ENCODE measurements at regions not wholly inside any gene's neighbourhood (a gene's known extent, or its start where the extent isn't known, plus 50 kb on each side); places are given as distances from the start of the nearest gene placed in this dataset.
A peak's percentile ranks its signal among the peaks of the same experiment; 100 is the strongest.

GRCh38 chr13:77470986-77471385 lies 64.5 kb upstream of the SCEL start:
- FAIRE-seq, result no peak
- Histone ChIP-seq H3K27me3 (ENCODE audit: control insufficient read depth, insufficient read depth, low read length) (no peaks in the 10 kb centered on the region), H3K4me3 (ENCODE audit: low read depth, low read length) (no peak overlapping the region), H3K36me3 (ENCODE audit: control insufficient read depth, insufficient read depth, low read length) (no peaks in the 10 kb centered on the region)
- no peak for DNase-seq (ENCODE audit: low read depth)
- TF ChIP-seq CTCF (IDR thresholded peaks at IDR 0.05; ENCODE audit: insufficient read depth, low read length, severe bottlenecking), result no peak

- FAIRE-seq (no peak), DNase-seq (ENCODE audit: low read depth) (no peak)
- no peak for TF ChIP-seq CTCF (IDR thresholded peaks at IDR 0.05; ENCODE audit: insufficient read depth, low read length, severe bottlenecking)
- H3K4me3 ChIP-seq (ENCODE audit: low read depth, low read length), result no peak overlapping the region
- no peaks in the 10 kb centered on the region for H3K36me3 ChIP-seq (ENCODE audit: control insufficient read depth, insufficient read depth, low read length)
- no peaks in the 10 kb centered on the region for H3K27me3 ChIP-seq (ENCODE audit: control insufficient read depth, insufficient read depth, low read length)
Measured at GRCh38 chr13:77466753-77467422, 68.6 kb upstream of the SCEL start.

- TF ChIP-seq CTCF (IDR thresholded peaks at IDR 0.05; ENCODE audit: insufficient read depth, low read length, severe bottlenecking), result no peak
- H3K27me3 ChIP-seq (ENCODE audit: control insufficient read depth, insufficient read depth, low read length), result no peaks in the 10 kb centered on the region
- no peak overlapping the region for H3K4me3 ChIP-seq (ENCODE audit: low read depth, low read length)
- DNase-seq (ENCODE audit: low read depth) (peak; percentile 45), FAIRE-seq (no peak)
- no peaks in the 10 kb centered on the region for H3K36me3 ChIP-seq (ENCODE audit: control insufficient read depth, insufficient read depth, low read length)
Measured at GRCh38 chr13:77465603-77466195, 69.8 kb upstream of the SCEL start.

GRCh38 chr13:77460195-77460594 lies 75.3 kb upstream of the SCEL start:
- FAIRE-seq, result no peak
- Histone ChIP-seq H3K4me3 (ENCODE audit: low read depth, low read length) (no peak overlapping the region), H3K36me3 (ENCODE audit: control insufficient read depth, insufficient read depth, low read length) (no peaks in the 10 kb centered on the region), H3K27me3 (ENCODE audit: control insufficient read depth, insufficient read depth, low read length) (no peaks in the 10 kb centered on the region)
- no peak for DNase-seq (ENCODE audit: low read depth)
- no peak for TF ChIP-seq CTCF (IDR thresholded peaks at IDR 0.05; ENCODE audit: insufficient read depth, low read length, severe bottlenecking)

- DNase-seq (ENCODE audit: low read depth) (no peak), FAIRE-seq (no peak)
- no peaks in the 10 kb centered on the region for H3K36me3 ChIP-seq (ENCODE audit: control insufficient read depth, insufficient read depth, low read length)
- no peak overlapping the region for H3K4me3 ChIP-seq (ENCODE audit: low read depth, low read length)
- no peak for TF ChIP-seq CTCF (IDR thresholded peaks at IDR 0.05; ENCODE audit: insufficient read depth, low read length, severe bottlenecking)
- no peaks in the 10 kb centered on the region for H3K27me3 ChIP-seq (ENCODE audit: control insufficient read depth, insufficient read depth, low read length)
Measured at GRCh38 chr13:77459592-77459991, 75.9 kb upstream of the SCEL start.

- no peaks in the 10 kb centered on the region for H3K36me3 ChIP-seq (ENCODE audit: control insufficient read depth, insufficient read depth, low read length)
- DNase-seq (ENCODE audit: low read depth), result no peak
- no peak for TF ChIP-seq CTCF (IDR thresholded peaks at IDR 0.05; ENCODE audit: insufficient read depth, low read length, severe bottlenecking)
- no peak overlapping the region for H3K4me3 ChIP-seq (ENCODE audit: low read depth, low read length)
- FAIRE-seq, result no peak
- H3K27me3 ChIP-seq (ENCODE audit: control insufficient read depth, insufficient read depth, low read length), result no peaks in the 10 kb centered on the region
Measured at GRCh38 chr13:77458736-77459135, 76.8 kb upstream of the SCEL start.

Data from bronchial epithelial cell (primary cell).